Gastroesophageal sphincter (tissue), 3 donors: ENCODE measurements at regions not wholly inside any gene's neighbourhood (a gene's known extent, or its start where the extent isn't known, plus 50 kb on each side); places are given as distances from the start of the nearest gene placed in this dataset.

Experiments
- CTCF ChIP-seq, 4 experiments: fragments of 200-600 bp in 2 of 4; fragments of 450-650 bp in 2 of 4; sonication (generic) in 1 of 4; IDR thresholded peaks; one replicate each; pipeline ENCODE4 v1.5.1; 2017 to 2019; ENCODE audit warnings: antibody characterized with exemption in 4 of 4, mild to moderate bottlenecking in 2 of 4, moderate library complexity in 2 of 4
- EP300 ChIP-seq: sonication (generic); formaldehyde crosslinking; IDR thresholded peaks from one replicate; pipeline ENCODE4 v1.6.1; 2017; ENCODE audit warnings: antibody characterized with exemption, mild to moderate bottlenecking
- POLR2A ChIP-seq, 2 donors: fragments of 450-650 bp; IDR thresholded peaks; one replicate each; pipeline ENCODE4 v1.6.1; 2017; ENCODE audit warnings: antibody characterized with exemption in 2 of 2, mild to moderate bottlenecking in 2 of 2, moderate library complexity in 1 of 2
- POLR2AphosphoS5 ChIP-seq: sonication (generic); formaldehyde crosslinking; IDR thresholded peaks from one replicate; pipeline ENCODE4 v1.6.1; 2017; ENCODE audit warnings: antibody characterized with exemption

- TF ChIP-seq CTCF (IDR thresholded peaks at IDR 0.05), result no peak
- TF ChIP-seq POLR2AphosphoS5, result no peak
- TF ChIP-seq POLR2A (IDR thresholded peaks at IDR 0.05), result no peak
- TF ChIP-seq EP300, result no peak
Measured at GRCh38 chr10:78327778-78328591, 294.3 kb downstream of the RPS24 start.
